GM12878 (cell line): ENCODE measurements at regions not wholly inside any gene's neighbourhood (a gene's known extent, or its start where the extent isn't known, plus 50 kb on each side); places are given as distances from the start of the nearest gene placed in this dataset.

Experiments used
- ETV6 ChIP-seq, 2 experiments: fragments of 450-650 bp in 1 of 2; IDR thresholded peaks in 1 of 2; conservative IDR thresholded peaks in 1 of 2; 2 replicates each; pipeline ENCODE4 v1.6.1; 2014; ENCODE audit warnings: antibody characterized with exemption in 1 of 2, borderline replicate concordance in 1 of 2, low read depth in 1 of 2, mild to moderate bottlenecking in 1 of 2, moderate library complexity in 1 of 2
- JUND ChIP-seq: IDR thresholded peaks from 2 replicates; pipeline ENCODE4 v1.6.1; 2012; ENCODE audit warnings: low read depth, mild to moderate bottlenecking, low read length, improper control_type of control experiment, moderate library complexity
- KLF5 ChIP-seq: fragments of 450-650 bp; IDR thresholded peaks from 2 replicates; pipeline ENCODE4 v1.6.1; 2014; ENCODE audit warnings: mild to moderate bottlenecking; ENCODE audit not compliant: partially characterized antibody
- NR2C2 ChIP-seq: IDR thresholded peaks from 2 replicates; pipeline ENCODE4 v1.6.1; 2011; ENCODE audit warnings: borderline replicate concordance, low read depth; ENCODE audit not compliant: control insufficient read depth, insufficient read length
- SMC3 ChIP-seq: IDR thresholded peaks from 2 replicates; pipeline ENCODE4 v1.6.1; 2011; ENCODE audit warnings: low read length, improper control_type of control experiment, borderline replicate concordance
- STAT3 ChIP-seq: IDR thresholded peaks from 2 replicates; pipeline ENCODE4 v1.6.1; 2011; ENCODE audit warnings: low read depth, low read length, improper control_type of control experiment
- TCF12 ChIP-seq: IDR thresholded peaks from 2 replicates; pipeline ENCODE4 v1.6.1; 2011; ENCODE audit warnings: low read depth, mild to moderate bottlenecking, low read length
- ZNF207 ChIP-seq: fragments of 450-650 bp; IDR thresholded peaks from 2 replicates; pipeline ENCODE4 v1.6.1; 2014; ENCODE audit warnings: antibody characterized with exemption, mild to moderate bottlenecking, borderline replicate concordance
- TF ChIP-seq, protein P1 (sequence below): IDR thresholded peaks from 2 replicates; pipeline ENCODE4 v1.6.1; 2011; ENCODE audit warnings: borderline replicate concordance, low read depth, mild to moderate bottlenecking, moderate library complexity, low read length; ENCODE audit not compliant: insufficient read depth, poor library complexity, severe bottlenecking
- TF ChIP-seq, protein P2 (sequence below): fragments of 450-650 bp; formaldehyde crosslinking; IDR thresholded peaks from 2 replicates; pipeline ENCODE4 v1.5.0; 2022; ENCODE audit warnings: mild to moderate bottlenecking, missing genetic modification characterization
- TF ChIP-seq, protein P3 (sequence below): fragments of 450-650 bp; IDR thresholded peaks from 2 replicates; pipeline ENCODE4 v1.6.1; 2016; ENCODE audit warnings: mild to moderate bottlenecking

DNA sequence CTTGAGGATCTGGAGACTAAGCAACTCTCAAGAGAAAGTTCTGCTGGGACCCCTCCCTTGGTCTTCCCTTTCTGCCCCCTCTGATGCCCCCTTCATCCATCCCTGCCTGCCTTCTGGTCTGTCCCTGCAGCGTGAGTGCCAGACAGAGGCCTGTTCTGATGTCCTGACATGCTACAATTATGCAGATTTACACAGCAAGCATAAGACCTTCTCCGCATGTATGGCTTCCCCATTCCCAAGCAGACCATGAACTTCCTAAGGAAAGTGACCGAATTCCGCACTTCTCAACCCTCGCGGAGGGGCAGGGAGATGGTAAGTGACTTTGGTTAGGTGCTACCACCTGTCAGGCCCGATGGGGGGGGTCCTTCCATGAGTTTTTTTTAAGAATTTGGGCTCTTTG, 150.1 kb upstream of the SDK2 start (continued):
- TF ChIP-seq, protein P1, sequence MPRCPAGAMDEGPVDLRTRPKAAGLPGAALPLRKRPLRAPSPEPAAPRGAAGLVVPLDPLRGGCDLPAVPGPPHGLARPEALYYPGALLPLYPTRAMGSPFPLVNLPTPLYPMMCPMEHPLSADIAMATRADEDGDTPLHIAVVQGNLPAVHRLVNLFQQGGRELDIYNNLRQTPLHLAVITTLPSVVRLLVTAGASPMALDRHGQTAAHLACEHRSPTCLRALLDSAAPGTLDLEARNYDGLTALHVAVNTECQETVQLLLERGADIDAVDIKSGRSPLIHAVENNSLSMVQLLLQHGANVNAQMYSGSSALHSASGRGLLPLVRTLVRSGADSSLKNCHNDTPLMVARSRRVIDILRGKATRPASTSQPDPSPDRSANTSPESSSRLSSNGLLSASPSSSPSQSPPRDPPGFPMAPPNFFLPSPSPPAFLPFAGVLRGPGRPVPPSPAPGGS = no peak
- TF ChIP-seq ZNF207 (no peak), JUND (no peak), TCF12 (no peak), STAT3 (no peak), KLF5 (no peak), SMC3 (no peak), NR2C2 (no peak), ETV6 (conservative IDR thresholded peaks at IDR 0.05 in 1 of 2, IDR thresholded peaks at IDR 0.05 in 1 of 2; ENCODE audit: borderline replicate concordance in 1 of 2, low read depth in 1 of 2) (no peak)
- TF ChIP-seq, protein P2, sequence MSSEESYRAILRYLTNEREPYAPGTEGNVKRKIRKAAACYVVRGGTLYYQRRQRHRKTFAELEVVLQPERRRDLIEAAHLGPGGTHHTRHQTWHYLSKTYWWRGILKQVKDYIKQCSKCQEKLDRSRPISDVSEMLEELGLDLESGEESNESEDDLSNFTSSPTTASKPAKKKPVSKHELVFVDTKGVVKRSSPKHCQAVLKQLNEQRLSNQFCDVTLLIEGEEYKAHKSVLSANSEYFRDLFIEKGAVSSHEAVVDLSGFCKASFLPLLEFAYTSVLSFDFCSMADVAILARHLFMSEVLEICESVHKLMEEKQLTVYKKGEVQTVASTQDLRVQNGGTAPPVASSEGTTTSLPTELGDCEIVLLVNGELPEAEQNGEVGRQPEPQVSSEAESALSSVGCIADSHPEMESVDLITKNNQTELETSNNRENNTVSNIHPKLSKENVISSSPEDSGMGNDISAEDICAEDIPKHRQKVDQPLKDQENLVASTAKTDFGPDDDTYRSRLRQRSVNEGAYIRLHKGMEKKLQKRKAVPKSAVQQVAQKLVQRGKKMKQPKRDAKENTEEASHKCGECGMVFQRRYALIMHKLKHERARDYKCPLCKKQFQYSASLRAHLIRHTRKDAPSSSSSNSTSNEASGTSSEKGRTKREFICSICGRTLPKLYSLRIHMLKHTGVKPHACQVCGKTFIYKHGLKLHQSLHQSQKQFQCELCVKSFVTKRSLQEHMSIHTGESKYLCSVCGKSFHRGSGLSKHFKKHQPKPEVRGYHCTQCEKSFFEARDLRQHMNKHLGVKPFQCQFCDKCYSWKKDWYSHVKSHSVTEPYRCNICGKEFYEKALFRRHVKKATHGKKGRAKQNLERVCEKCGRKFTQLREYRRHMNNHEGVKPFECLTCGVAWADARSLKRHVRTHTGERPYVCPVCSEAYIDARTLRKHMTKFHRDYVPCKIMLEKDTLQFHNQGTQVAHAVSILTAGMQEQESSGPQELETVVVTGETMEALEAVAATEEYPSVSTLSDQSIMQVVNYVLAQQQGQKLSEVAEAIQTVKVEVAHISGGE = no peak
- TF ChIP-seq, protein P3, sequence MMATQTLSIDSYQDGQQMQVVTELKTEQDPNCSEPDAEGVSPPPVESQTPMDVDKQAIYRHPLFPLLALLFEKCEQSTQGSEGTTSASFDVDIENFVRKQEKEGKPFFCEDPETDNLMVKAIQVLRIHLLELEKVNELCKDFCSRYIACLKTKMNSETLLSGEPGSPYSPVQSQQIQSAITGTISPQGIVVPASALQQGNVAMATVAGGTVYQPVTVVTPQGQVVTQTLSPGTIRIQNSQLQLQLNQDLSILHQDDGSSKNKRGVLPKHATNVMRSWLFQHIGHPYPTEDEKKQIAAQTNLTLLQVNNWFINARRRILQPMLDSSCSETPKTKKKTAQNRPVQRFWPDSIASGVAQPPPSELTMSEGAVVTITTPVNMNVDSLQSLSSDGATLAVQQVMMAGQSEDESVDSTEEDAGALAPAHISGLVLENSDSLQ = no peak
